Activated CD4-positive, alpha-beta T cell treated with anti-CD3 and anti-CD28 coated beads, Interleukin-2, amount 50 U/mL, for 24 hours (primary cell): ENCODE measurements at regions not wholly inside any gene's neighbourhood (a gene's known extent, or its start where the extent isn't known, plus 50 kb on each side); places are given as distances from the start of the nearest gene placed in this dataset.
"Not testable (repeated sequence)": the region's sequence is repeated elsewhere in the genome, so short reads cannot be mapped to it uniquely, and the experiment has no call there.

Experiments
- DNase-seq, 2 donors: peaks; one replicate each; pipeline ENCODE4 v3.0.0-alpha.2; 2020; ENCODE audit warnings: low read depth in 1 of 2, low spot score in 1 of 2

DNA sequence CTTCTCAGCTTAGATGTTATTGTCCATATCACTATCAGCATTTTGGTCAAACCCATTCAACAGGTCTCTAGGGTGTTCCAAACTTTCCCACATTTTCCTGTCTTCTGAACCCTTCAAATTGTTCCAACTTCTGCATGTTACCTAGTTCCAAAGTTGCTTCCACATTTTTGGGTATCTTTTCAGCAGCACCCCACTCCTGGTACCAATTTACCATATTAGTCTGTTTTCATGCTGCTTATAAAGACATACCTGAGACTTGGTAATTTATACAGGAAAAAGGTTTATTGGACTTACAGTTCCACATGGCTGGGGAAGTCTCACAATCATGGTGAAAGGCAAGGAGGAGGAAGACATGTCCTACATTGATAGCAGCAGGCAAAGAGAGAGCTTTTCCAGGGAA lies 1187.6 kb downstream of the MRPL39 start:
- DNase-seq, result not testable (repeated sequence)

DNA sequence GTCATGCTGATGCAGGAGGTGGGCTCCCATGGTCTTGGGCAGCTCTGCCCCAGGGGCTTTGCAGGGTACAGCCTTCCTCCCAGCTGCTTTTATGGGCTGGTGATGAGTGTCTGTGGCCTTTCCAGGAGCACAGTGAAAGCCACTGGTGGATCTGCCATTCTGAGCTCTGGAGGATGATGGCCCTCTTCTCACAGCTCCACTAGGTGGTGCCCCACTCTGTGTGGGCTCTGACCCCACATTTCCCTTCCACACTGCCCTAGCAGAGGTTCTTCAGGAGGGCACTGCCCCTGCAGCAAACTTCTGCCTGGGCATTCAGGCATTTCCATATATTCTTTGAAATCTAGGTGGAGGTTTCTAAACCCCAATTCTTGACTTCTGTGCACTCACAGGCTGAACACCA lies 1188.6 kb downstream of the MRPL39 start:
- DNase-seq, result no peak

DNA sequence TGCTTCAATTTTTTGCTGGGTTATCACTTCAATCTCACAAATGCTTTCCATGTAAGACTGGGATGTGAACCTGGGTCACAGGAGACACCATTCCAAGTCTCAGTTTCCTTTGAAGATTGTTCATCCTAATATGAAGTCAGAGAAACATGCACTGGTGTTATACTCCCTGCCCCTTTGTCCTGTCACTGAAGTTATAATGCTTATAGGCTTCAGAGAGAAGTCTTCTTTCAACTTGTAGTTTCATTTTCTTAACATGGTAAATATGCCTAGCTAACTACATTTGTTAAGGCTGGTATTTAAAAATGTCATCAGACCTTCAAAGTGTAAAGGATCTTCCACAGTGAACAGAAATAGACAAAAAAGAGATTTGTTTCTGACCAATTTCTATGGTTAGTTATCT lies 1195.9 kb downstream of the MRPL39 start:
- no peak for DNase-seq

DNA sequence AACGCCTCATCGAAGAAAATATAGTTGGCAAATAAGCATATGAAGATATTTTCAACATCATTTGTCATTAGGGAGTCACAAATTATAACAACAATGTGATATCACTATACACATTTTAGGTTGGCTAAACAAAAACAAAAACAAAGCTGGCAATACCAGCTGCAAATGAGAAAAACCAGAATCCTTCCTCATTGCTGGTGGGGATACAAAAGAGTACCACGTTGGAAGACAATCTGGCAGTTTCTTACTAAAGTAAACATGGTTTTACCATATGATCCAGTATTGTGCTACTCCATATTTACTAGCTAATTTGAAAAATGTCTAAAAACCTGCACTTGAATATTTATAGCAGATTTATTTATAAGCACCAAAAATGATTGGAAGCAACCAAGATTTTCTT lies 1204.1 kb downstream of the MRPL39 start:
- no peak for DNase-seq

DNA sequence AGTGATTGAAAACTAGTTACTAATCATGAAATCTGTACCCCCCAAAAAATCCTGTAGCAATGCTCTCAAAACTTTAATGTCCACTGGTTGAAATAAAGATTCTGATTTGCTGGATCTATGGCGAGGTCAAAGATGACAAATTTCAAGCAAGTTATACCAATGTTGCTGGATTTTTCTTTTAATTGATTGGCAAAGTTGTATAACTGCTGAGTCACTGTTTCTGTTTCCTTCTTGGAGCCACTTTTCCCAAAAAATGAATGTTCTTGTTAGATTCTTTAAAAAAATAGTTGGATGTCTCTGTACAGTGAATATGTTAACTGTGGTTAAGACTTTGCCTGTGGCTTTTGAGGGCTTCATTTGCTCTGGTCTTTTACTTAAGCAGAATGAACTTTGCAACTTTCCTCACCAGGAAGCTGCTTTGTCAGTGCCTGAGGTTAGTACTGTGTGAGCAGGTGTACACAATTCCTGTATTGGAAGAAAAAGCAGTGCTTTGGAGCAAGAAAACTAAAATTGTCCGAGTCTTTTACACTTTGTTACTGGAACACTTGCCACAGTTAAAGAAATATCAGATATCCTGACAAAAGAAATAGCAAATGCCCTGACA lies 1211.9 kb downstream of the MRPL39 start:
- DNase-seq, result no peak

DNA sequence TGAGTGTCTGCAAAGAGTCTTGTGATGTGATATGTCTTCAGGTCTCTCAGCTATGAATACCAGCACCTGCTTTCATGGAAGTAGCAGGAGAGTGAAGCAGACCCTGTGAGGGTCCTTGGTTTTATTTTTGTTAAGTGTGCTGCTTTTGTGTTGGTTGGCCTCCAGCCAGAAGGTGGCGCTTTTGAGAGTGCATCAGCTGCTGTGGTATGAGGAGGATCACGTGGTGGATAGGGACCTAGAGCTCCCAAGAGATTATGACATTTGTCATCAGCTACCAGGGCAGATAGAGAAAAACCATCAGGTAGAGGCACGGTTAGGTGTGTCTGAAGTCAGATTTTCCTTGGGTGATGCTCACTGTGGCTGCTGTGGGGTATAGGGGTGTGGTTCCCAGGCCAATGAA lies 1232.1 kb downstream of the MRPL39 start:
- no peak for DNase-seq

DNA sequence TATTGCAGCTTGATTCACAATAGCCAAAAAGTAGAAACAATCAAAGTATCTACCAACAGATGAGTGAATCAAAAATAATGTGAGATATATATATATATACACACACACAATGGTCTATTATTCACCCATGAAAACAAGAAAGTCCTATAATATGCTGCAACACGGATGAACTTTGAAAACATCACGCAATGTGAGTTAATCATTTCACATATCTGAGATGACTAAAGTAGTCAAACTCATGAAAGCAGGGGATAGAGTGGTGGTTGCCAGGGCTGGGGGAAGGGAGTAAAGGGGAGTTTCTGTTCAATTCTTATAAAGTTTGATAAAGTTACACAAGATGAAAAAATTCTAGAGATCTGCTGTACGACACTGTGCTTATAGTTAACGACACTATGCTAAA lies 1234.8 kb downstream of the MRPL39 start:
- DNase-seq, result no peak

DNA sequence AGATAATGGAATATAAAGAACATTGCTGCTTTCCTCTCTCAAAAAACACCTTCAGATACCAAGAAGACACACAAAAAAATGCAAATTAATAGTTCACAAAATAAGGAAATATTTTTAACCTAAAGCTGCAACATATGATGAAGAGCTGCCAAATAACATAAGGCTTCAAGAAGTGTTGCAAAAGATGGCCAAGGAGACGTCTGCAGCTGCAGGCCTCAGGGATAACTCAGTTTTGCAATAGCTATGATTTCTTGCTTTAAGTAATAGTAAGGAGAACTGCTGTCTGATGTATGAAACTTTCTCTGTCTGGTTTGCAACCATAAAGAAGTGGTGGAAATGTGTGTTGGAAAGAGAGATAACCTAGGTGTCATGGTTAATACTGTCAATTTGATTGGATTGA lies 1237.5 kb downstream of the MRPL39 start:
- DNase-seq, result no peak

DNA sequence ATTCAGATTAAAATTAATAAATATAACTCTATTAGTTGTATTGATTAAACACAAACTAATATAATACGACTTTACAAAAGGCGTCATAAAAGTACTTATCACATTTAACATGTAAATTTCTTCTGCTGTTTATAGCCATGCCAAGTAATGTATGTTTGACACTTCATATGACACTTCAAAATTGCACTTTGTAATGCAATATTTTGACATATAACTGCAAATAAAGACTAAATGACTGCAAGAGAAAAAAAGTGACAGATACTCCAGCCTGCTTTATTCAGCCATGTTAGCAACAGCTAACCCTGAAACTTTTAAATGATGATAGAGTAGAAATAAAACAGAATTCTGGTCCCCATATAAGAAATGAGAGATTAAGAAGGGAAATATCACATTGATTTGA lies 1238.0 kb downstream of the MRPL39 start:
- no peak for DNase-seq

DNA sequence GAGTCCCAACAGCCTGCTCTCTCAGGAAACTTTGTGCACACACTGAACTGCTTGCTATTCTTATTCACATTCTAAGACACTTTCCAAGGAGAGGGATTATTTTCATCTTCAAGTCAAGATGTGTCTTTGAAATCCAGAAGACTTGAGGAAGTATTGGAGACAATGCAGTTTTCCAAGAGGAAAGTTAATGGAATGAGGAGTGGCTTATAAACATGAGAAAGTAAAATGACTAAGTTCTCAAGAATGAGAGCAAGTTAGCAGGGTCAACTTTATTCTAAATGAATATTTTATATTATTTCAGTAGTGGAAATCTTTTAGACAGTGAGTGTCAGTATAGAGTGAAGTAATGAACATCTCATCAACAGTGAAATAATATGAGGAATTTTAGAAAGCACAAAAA lies 1239.3 kb downstream of the MRPL39 start:
- no peak for DNase-seq

DNA sequence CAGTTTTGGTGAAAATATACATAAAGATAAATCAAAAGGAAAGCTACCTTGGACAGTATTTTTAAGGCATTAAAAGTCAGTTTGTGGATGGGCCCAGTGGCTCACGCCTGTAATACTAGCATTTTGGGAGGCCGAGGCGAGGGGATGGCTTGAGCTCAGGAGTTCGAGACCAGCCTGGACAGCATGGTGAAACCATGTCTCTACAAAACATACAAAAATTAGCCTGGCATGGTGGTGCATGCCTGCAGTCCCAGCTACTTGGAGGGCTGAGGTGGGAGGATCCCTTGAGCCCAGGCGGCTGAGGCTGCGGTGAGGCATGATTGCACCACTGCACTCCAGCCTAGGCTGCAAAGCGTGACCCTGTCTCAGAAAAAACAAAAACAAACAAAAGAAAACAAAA lies 1253.8 kb downstream of the MRPL39 start:
- DNase-seq, result no peak

DNA sequence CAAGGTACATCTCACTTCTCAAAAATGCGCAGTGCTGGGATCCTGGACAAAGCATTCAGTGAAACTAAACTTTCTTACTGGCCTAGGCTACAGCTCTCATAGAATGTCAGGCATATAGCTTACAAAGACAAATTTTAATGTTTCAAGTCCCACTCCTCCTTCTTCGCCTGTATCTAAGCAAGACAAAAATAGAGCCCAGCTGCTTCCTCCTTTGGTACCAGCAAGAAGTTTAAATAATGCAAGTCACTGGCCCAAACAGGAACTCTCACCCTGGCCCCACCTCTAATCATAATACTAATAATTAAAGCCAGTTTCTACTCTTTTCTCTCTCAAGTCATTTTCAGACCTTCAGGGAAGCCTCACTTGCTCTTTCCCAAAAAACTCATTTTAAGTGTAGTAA lies 1267.9 kb downstream of the MRPL39 start:
- no peak for DNase-seq

DNA sequence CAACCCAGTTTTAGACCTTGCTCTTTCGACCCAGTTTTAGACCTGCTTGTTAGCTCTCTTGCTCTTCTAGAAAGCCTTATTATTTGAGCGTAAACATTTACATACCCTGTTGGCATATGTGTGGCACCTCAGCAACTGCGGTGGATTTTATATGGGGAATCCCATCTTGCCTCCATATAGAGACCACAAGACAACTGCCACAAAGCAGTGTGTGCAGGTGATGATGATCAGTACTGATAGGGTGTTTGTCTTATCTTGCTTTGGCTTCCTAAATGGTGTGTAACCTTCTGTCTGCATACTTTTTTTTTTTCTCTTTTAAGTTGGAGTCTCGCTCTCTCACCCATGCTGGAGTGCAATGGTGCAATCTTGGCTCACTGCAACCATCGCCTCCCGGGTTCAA lies 1270.8 kb downstream of the MRPL39 start:
- no peak for DNase-seq

DNA sequence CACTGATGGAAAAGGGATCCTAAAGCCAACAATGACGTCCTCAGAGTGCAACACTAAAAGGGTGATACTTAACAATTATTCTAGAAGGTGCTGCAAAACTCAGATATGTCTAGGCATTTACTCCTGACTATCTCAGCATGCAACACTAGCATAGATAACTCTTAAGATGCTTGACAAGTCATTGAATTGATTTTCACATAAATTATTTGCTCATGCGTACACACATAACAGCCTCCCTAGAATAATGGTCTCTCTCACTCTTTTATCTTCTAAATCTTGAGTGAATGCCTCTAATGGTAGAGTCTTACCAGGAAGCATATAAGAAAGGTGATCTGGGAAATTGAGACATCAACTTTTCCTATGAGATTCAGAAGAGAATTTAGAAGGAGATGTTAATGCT lies 1283.7 kb downstream of the MRPL39 start:
- DNase-seq, result no peak

DNA sequence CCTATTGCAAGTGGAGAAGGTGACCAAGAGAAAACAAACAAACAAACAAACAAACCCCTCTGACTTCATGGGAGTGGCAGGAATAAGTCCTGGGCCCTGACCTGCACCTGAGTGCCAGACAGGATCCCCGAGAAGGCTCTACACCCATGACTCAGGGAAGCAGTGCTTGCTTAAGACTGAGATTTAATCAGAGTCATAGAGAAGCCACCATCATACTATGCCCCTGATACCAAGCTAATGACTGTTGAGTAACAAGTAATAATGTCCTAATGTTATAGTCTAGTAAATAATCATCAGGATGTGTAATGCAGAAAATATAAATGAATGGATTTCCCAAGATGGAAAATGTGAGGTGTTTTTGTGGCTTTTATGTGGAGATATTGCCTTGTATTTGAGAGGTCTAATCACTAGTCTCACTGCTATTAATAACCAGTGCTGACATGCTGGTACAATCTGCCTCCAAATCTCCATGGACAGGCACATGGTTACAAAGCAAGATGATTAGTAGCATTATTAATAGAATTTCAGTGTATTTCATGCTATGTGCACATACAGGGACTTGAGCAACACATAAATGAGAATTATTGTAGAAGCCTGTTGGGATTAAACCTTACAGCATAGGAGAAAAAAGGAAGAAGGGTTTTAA lies 1290.9 kb downstream of the MRPL39 start:
- no peak for DNase-seq

DNA sequence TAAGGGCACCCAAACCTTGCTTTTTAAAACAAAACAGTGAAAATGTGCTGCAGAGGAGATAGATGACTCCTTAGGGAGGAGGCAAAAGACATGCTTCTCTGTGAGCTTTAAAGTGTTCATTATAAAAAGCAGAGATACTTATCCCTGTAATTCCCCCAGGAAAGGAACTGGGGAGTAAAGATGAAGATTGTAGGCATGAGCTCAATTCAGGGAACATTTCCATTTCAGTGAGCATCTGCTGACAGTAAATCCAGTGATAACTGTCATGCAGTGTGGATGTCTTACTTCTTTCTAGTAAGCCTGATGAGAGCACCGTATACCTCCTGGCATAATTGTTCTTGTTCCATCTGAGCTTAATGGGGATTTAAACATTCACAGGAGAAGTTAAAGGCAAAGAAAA lies 1296.5 kb downstream of the MRPL39 start:
- DNase-seq, result no peak

DNA sequence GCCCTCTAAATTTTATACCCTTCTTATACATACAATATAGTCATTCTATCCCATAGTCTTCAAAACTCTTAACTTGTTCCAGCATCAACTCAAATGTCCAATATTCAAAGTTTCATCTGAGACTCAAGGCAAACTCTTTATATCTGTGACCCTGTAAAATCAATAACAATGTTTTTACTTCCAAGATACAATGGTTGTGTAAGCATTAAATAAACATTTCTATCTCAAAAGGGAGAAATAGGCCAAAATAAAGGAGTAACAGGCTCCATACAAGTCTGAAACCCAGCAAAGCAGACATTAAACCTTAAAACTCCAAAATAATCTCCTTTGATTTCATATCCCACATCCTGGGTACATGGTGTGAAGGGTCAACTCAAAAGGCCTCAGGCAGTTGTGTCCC lies 1299.1 kb downstream of the MRPL39 start:
- DNase-seq, result no peak

DNA sequence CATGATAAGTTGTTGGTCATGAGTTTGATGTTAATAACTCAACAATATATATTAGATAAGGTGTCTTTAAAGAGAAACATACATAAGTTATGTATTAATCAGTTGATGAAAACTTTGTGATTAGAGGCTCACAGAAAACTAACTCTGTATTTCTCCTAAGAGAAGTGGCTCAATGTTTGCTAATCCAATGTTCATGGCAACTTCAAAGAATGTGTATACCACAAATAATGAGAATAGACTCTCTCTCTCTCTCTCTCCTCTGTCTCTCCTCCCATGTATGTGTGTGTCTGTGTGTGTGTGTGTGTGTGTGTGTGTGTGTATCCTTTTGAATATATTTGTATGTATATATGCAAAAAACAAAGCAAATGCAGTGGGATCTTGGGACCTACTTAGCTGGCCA lies 1304.9 kb downstream of the MRPL39 start:
- no peak for DNase-seq

DNA sequence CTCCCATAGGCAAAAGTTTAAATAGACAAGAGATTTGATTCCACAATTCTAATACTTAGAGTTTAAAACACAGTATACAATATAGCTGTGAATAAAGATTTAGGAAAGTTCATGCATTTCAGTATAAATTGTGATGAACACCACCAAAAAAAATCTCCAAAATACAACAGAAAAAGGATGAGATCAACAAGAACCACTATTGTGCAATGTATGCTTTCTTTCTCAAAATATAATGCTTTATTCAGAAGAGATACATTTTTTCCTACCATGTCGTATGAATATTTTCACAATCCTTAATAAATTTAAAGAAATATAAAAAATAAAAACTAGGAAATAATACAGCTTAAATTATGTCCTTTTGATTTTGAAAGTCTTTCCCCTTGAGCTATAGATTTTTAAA lies 1309.2 kb downstream of the MRPL39 start:
- DNase-seq, result no peak

DNA sequence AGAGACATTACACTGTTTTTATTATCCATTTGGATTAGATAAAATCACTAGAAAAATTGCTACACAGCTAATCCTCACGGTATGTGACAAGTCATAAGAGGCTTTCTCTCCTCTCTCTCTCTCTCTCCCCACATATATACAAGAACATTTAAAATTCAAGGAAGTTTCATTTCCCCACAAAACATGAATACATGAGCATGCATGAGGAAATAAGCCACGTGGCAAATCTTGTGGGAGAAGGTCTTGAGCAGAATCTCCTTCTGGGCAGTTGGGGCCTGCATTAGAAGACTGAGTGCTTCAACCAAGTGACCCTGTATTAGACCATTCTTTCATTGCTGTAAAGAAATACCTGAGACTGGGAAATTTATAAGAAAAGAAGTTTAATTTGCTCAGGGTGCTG lies 1313.1 kb downstream of the MRPL39 start:
- no peak for DNase-seq

DNA sequence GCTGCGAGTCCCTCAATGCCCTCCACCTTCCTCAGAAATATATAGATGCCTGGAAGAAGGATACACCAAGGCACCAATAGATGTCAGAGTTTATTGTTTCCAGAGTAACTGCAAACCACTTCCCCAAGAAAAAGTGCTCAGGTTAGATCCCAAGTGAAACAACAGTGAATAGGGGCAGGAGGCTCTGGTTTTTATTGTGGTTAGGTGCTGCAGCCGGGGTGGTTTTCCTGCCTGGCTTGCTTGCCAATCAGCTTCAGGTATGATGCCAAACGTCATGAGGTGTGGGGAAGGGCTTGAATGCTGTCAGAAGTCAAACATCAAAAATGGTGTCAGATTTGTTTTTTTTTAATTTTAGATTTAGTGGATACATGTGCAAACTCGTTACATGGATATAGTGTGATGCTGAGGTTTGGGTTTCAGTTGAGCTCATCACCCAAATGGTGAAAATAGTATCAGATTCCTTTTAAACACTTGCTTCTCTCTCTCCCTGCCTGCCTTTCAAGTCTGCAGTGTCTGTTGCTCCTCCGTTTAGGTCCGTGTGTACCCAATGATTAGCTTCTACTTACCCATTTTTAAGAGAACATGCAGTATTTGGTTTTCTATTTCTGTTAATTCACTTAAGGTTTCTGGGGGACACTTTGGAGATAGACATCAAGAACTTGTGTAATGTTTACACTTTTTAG lies 1317.0 kb downstream of the MRPL39 start:
- DNase-seq, result peak in 1 of 2 donors; percentile 2

DNA sequence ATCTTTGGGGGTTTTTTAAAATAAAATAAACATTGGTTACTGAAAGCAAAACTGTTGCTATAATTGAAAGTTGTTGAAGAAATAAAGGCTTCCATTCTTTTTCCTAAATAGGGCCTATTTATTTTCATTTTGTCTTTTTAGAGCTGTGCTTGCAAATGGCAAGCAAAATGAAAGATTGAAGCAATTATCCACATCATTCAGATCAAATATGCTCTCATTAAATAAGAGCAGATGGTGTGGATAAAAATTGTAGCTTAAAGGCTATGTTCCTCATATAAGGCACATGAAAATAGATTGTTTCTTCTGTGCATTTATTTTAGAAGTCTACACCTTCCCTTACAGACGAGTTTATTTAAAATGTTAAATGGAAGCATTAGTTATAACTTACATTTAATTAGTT lies 1317.7 kb downstream of the MRPL39 start:
- no peak for DNase-seq

DNA sequence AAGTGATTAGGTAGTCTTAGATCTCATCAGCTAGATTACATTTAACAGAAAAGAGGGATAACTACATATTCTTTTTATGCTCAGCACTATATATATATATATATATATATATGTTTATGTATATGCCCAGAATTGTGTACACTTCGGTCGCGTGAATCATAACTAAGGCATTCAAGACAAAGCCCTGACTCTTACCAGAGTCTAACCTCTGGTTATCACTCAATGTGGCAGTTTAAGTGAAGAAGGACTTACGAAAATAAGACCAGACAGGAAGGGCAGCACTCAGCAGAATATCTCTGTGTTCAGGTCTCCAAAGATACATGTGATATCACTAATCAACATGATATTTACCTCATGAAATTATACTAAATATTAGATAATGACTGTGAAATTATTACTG lies 1326.7 kb downstream of the MRPL39 start:
- no peak for DNase-seq
